Vagina (tissue), 2 donors: ENCODE measurements at regions not wholly inside any gene's neighbourhood (a gene's known extent, or its start where the extent isn't known, plus 50 kb on each side); places are given as distances from the start of the nearest gene placed in this dataset.

Experiments
- DNase-seq, 2 donors: peaks; one replicate each; pipeline ENCODE4 v3.0.0-alpha.2; 2017; ENCODE audit errors: extremely low spot score in 2 of 2
- H3K27ac ChIP-seq: fragments of 200-600 bp; sonication (generic); one replicate; pipeline ENCODE4 v1.5.1; 2019
- H3K27me3 ChIP-seq: fragments of 200-600 bp; sonication (generic); one replicate; pipeline ENCODE4 v1.5.1; 2019
- H3K36me3 ChIP-seq, 2 donors: fragments of 200-600 bp; sonication (generic); one replicate each; pipeline ENCODE4 v1.5.1; 2017 to 2019
- H3K4me1 ChIP-seq: fragments of 200-600 bp; sonication (generic); one replicate; pipeline ENCODE4 v1.5.1; 2019
- H3K4me3 ChIP-seq, 2 donors: fragments of 200-600 bp; sonication (generic); 1 replicate in 1 of 2; 2 replicates in 1 of 2; pipeline ENCODE4 v1.5.1; 2016 to 2019
- H3K9me3 ChIP-seq: fragments of 200-600 bp; sonication (generic); one replicate; pipeline ENCODE4 v1.5.1; 2019
- POLR2A ChIP-seq, 2 donors: fragments of 450-650 bp; IDR thresholded peaks; one replicate each; pipeline ENCODE4 v1.6.1; 2017; ENCODE audit warnings: antibody characterized with exemption in 2 of 2, mild to moderate bottlenecking in 2 of 2, moderate library complexity in 2 of 2
- POLR2AphosphoS5 ChIP-seq, 2 donors: sonication (generic); formaldehyde crosslinking; IDR thresholded peaks; one replicate each; pipeline ENCODE4 v1.9.0; 2017; ENCODE audit warnings: antibody characterized with exemption in 2 of 2, mild to moderate bottlenecking in 2 of 2, low read depth in 1 of 2; ENCODE audit not compliant: insufficient read depth in 1 of 2
- intact Hi-C: fragments of 100-400 bp; cut with DNase I; formaldehyde crosslinking; loops from one replicate; pipeline ENCODE4 v1.15.1; 2023
- TF ChIP-seq, protein P1 (sequence below), 3 experiments: fragments of 450-650 bp in 2 of 3; fragments of 200-600 bp in 1 of 3; sonication (generic) in 1 of 3; IDR thresholded peaks; one replicate each; pipeline ENCODE4 v1.5.1; 2017 to 2019; ENCODE audit warnings: antibody characterized with exemption in 3 of 3, mild to moderate bottlenecking in 2 of 3, moderate library complexity in 2 of 3

DNA sequence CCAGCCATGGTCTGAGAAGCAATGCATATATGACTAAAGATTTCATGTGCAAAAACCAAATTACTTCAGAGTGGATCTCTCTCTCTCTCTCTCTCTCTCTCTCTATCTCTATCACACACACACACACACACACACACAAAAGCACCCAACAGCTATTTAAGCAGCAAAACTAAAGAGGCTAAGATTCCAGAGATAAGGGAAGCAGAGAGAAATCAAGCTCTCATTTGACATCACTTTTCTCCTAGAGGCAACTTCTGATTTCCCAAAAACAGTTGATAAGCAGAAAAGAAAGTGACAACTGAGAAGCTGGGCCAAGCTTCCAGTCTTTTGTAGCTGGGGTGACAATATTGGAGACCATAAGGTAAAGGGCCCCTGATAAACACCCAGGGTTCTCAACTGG lies 526.0 kb upstream of the NR2F2 start:
- H3K27me3 ChIP-seq: no peaks in the 10 kb centered on the region
- no peaks in the 10 kb centered on the region for H3K36me3 ChIP-seq
- no peaks in the 10 kb centered on the region for H3K9me3 ChIP-seq
- no peaks in the 10 kb centered on the region for H3K4me1 ChIP-seq
- intact Hi-C loops: no loop called here
- H3K4me3 ChIP-seq: no peak overlapping the region
- no peak overlapping the region for H3K27ac ChIP-seq
- TF ChIP-seq POLR2A (IDR thresholded peaks at IDR 0.05) (no peak), POLR2AphosphoS5 (IDR thresholded peaks at IDR 0.05; ENCODE audit: insufficient read depth in 1 of 2, low read depth in 1 of 2) (no peak)
- TF ChIP-seq, protein P1, sequence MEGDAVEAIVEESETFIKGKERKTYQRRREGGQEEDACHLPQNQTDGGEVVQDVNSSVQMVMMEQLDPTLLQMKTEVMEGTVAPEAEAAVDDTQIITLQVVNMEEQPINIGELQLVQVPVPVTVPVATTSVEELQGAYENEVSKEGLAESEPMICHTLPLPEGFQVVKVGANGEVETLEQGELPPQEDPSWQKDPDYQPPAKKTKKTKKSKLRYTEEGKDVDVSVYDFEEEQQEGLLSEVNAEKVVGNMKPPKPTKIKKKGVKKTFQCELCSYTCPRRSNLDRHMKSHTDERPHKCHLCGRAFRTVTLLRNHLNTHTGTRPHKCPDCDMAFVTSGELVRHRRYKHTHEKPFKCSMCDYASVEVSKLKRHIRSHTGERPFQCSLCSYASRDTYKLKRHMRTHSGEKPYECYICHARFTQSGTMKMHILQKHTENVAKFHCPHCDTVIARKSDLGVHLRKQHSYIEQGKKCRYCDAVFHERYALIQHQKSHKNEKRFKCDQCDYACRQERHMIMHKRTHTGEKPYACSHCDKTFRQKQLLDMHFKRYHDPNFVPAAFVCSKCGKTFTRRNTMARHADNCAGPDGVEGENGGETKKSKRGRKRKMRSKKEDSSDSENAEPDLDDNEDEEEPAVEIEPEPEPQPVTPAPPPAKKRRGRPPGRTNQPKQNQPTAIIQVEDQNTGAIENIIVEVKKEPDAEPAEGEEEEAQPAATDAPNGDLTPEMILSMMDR (IDR thresholded peaks at IDR 0.05): no peak
- no peak for DNase-seq

DNA sequence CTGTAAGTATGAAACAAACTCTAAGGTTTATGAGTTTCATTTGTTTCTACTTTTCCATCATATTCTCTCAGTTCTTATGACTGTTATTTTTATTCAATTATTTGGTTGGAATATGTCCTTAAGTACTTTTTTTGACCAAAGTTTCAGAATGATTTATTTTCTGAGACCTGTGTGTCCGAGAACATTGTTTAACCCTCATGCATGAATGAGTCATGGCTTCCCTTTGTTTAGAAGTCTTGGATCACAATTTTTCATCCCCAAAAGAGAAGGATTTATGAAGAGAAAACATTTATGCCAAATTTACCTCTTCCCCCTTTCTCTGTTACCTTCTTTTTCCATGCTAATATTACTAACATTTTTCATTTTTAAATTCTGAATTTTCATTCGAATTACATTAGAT lies 518.0 kb upstream of the NR2F2 start:
- Histone ChIP-seq H3K27me3 (no peaks in the 10 kb centered on the region), H3K4me1 (no peaks in the 10 kb centered on the region), H3K9me3 (no peaks in the 10 kb centered on the region), H3K27ac (no peak overlapping the region), H3K36me3 (no peaks in the 10 kb centered on the region), H3K4me3 (no peak overlapping the region)
- DNase-seq: no peak
- TF ChIP-seq, protein P1 (IDR thresholded peaks at IDR 0.05): no peak
- no peak for TF ChIP-seq POLR2AphosphoS5 (IDR thresholded peaks at IDR 0.05; ENCODE audit: insufficient read depth in 1 of 2, low read depth in 1 of 2)
- TF ChIP-seq POLR2A (IDR thresholded peaks at IDR 0.05): no peak
- intact Hi-C loops: no loop called here

DNA sequence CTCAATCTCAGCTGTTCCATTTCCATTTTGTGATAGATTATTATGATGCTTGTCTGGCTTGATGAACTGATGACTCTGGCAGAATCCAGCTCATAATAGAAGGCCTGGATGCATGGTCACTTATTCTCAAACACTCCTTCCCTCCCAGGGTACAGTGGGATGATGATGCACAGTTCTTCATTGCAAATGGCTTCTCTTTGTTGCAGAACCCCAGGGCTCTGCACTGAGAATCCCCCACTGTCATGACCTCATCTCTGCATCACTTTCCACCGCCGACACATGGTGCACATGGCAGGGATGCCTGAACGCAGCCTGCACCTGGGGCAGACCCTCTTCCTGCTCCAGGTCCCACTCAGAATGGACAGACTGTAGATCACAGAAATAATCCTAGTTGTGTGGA lies 515.6 kb upstream of the NR2F2 start:
- Histone ChIP-seq H3K27ac (no peak overlapping the region), H3K9me3 (no peaks in the 10 kb centered on the region), H3K4me3 (no peak overlapping the region), H3K4me1 (no peaks in the 10 kb centered on the region), H3K36me3 (no peaks in the 10 kb centered on the region), H3K27me3 (no peaks in the 10 kb centered on the region)
- intact Hi-C loops: no loop called here
- TF ChIP-seq, protein P1 (IDR thresholded peaks at IDR 0.05): no peak
- TF ChIP-seq POLR2A (IDR thresholded peaks at IDR 0.05) (no peak), POLR2AphosphoS5 (IDR thresholded peaks at IDR 0.05; ENCODE audit: insufficient read depth in 1 of 2, low read depth in 1 of 2) (no peak)
- DNase-seq: no peak

DNA sequence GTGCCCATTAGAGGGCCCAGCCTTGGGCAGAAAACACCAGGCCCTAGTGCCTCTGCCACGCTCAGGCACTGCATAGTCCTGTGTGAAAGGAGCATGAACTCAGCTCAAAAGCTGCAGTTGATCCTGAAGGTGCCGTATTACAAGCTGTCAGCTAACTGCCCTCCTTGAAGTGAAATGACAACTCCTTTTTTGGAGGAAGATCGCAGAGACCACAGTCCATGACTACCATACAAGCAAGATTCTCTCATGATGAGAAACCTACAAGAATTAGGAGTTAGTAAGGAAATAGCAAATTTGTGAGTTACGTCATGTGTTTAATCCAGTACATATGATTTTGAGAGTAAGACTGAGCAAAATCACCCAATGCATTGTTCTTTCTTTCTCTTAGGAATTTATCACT lies 513.9 kb upstream of the NR2F2 start:
- Histone ChIP-seq H3K27me3 (no peaks in the 10 kb centered on the region), H3K4me1 (no peaks in the 10 kb centered on the region), H3K27ac (no peak overlapping the region), H3K4me3 (no peak overlapping the region), H3K36me3 (no peaks in the 10 kb centered on the region), H3K9me3 (no peaks in the 10 kb centered on the region)
- DNase-seq: no peak
- TF ChIP-seq, protein P1 (IDR thresholded peaks at IDR 0.05): no peak
- TF ChIP-seq POLR2AphosphoS5 (IDR thresholded peaks at IDR 0.05; ENCODE audit: insufficient read depth in 1 of 2, low read depth in 1 of 2): no peak
- no peak for TF ChIP-seq POLR2A (IDR thresholded peaks at IDR 0.05)
- intact Hi-C loops: no loop called here

DNA sequence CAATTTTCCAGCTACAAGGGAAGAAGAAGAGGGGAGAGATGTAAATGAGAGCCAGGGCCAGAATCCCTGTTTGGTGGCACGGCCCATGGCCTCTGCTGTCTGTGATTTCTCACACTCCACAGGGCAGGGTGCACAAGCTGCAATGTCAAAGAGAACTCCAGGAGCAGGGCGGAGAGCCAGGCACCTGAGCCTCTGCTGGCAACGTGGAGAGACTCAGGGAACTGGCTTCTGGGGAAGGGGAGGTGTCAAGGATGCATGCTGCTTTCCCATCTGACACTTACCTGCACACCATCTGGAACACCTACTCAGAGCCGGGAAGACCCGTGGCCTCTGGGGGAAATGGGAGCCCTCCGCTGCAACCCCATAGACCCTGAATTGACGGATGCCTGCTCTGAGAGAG lies 507.5 kb upstream of the NR2F2 start:
- Histone ChIP-seq H3K4me1 (no peaks in the 10 kb centered on the region), H3K9me3 (no peaks in the 10 kb centered on the region), H3K4me3 (no peak overlapping the region), H3K27ac (no peak overlapping the region), H3K36me3 (no peaks in the 10 kb centered on the region), H3K27me3 (no peaks in the 10 kb centered on the region)
- intact Hi-C loops: no loop called here
- no peak for DNase-seq
- TF ChIP-seq, protein P1 (IDR thresholded peaks at IDR 0.05): no peak
- no peak for TF ChIP-seq POLR2A (IDR thresholded peaks at IDR 0.05)
- TF ChIP-seq POLR2AphosphoS5 (IDR thresholded peaks at IDR 0.05; ENCODE audit: insufficient read depth in 1 of 2, low read depth in 1 of 2): no peak
